HepG2 (cell line): ENCODE measurements at regions not wholly inside any gene's neighbourhood (a gene's known extent, or its start where the extent isn't known, plus 50 kb on each side); places are given as distances from the start of the nearest gene placed in this dataset.
A peak's percentile ranks its signal among the peaks of the same experiment; 100 is the strongest.

Source experiments
- ATAC-seq: fragments of 200-7000 bp; cut with Tn5 transposase; 3 replicates; pipeline ENCODE4 v1.9.1; 2020; ENCODE audit warnings: mild to moderate bottlenecking, moderate library complexity
- BruUV-seq: library from RNA; stranded (reverse); fragments of 400-500 nt; replicated peaks from 2 replicates; lab custom pipeline; 2021; lab: Mats Ljungman, UMichigan
- CTCF ChIA-PET: fragments of 300-600 bp; formaldehyde crosslinking; extraction: SDS; loops from one replicate; lab custom pipeline; 2021; ENCODE audit warnings: low total read pairs, inconsistent platforms, low intra/inter-chr PET ratio; lab: Yijun Ruan, JAX
- POLR2A ChIA-PET: fragments of 350-600 bp; sonication (Branson Sonifier 250); formaldehyde crosslinking; loops from one replicate; lab custom pipeline; 2020; ENCODE audit warnings: antibody characterized with exemption, inconsistent platforms; lab: Yijun Ruan, JAX
- DNase-seq: peaks from one replicate; pipeline ENCODE4 v3.0.0-alpha.2; 2015; ENCODE audit warnings: low spot score
- FAIRE-seq: peaks from 3 replicates; lab custom pipeline; 2011; peaks lifted over from hg19 to GRCh38; lab: Jason Lieb, UNC
- H2AFZ ChIP-seq: one replicate; pipeline ENCODE4 v1.6.1; 2011; ENCODE audit warnings: low read length, inconsistent platforms
- H3K27ac ChIP-seq: fragments of 300-600 bp; 3 replicates; pipeline ENCODE4 v1.8.0; 2011; ENCODE audit warnings: mixed run types, mild to moderate bottlenecking, mixed read lengths, low read length, inconsistent platforms; ENCODE audit not compliant: insufficient read depth; ENCODE audit errors: extremely low read length
- H3K27me3 ChIP-seq, 2 experiments: fragments of 200-600 bp in 1 of 2; 2 replicates in 1 of 2; 3 replicates in 1 of 2; pipeline versions ENCODE4 v1.6.0 to v1.8.0; 2011; ENCODE audit warnings: low read length in 2 of 2, mild to moderate bottlenecking in 2 of 2, moderate library complexity in 2 of 2, inconsistent platforms in 1 of 2; ENCODE audit not compliant: insufficient read depth in 2 of 2, control insufficient read depth in 1 of 2
- H3K36me3 ChIP-seq, 2 experiments: fragments of 200-600 bp in 1 of 2; replicated peaks in 1 of 2; 2 replicates in 1 of 2; 3 replicates in 1 of 2; pipeline versions ENCODE4 v1.5.1 to v1.8.0; 2011; ENCODE audit warnings: low read length in 2 of 2, inconsistent platforms in 1 of 2; ENCODE audit not compliant: insufficient read depth in 2 of 2, control insufficient read depth in 1 of 2
- H3K4me1 ChIP-seq: 2 replicates; pipeline ENCODE4 v1.5.1; 2012; ENCODE audit warnings: low read length, inconsistent platforms; ENCODE audit not compliant: insufficient read depth
- H3K4me2 ChIP-seq: 2 replicates; pipeline ENCODE4 v1.6.0; 2011; ENCODE audit warnings: low read depth, low read length, inconsistent platforms
- H3K4me3 ChIP-seq, 3 experiments: fragments of 200-600 bp in 1 of 3; sonication (generic), shearing (Covaris generic) in 1 of 3; replicated peaks in 1 of 3; 2 replicates each; pipeline ENCODE4 v1.5.1; 2011 to 2016; ENCODE audit warnings: low read length in 3 of 3, inconsistent platforms in 2 of 3, low read depth in 2 of 3, mild to moderate bottlenecking in 2 of 3, control low read depth in 1 of 3, mixed read lengths in 1 of 3; ENCODE audit not compliant: insufficient read depth in 1 of 3
- H3K79me2 ChIP-seq: one replicate; pipeline ENCODE4 v1.6.1; 2011; ENCODE audit warnings: low read length, inconsistent platforms; ENCODE audit not compliant: insufficient read depth
- H3K9ac ChIP-seq: 2 replicates; pipeline ENCODE4 v1.6.0; 2011; ENCODE audit warnings: mild to moderate bottlenecking, low read depth, low read length, inconsistent platforms; ENCODE audit not compliant: insufficient read depth
- H3K9me3 ChIP-seq: 2 replicates; pipeline ENCODE4 v1.5.1; 2012; ENCODE audit warnings: mild to moderate bottlenecking, low read length
- H4K20me1 ChIP-seq: 2 replicates; pipeline ENCODE4 v1.6.0; 2011; ENCODE audit warnings: inconsistent platforms, mild to moderate bottlenecking, low read length, moderate library complexity; ENCODE audit not compliant: insufficient read depth
- FOSL2 ChIP-seq: sonication (generic); formaldehyde crosslinking; IDR thresholded peaks from 2 replicates; pipeline ENCODE4 v1.4.0; 2020; ENCODE audit warnings: missing genetic modification reagents
- KDM5A ChIP-seq: fragments of 200-600 bp; sonication (generic); IDR thresholded peaks from 2 replicates; pipeline ENCODE4 v1.7.0; 2018; ENCODE audit warnings: antibody characterized with exemption, mild to moderate bottlenecking, low read length, borderline replicate concordance
- RAD21 ChIP-seq: fragments of 450-650 bp; formaldehyde crosslinking; IDR thresholded peaks from 2 replicates; pipeline ENCODE4 v1.5.0; 2020; ENCODE audit warnings: mild to moderate bottlenecking
- WGBS: methylation state at CpG from one replicate; pipeline ENCODE4 v1.1.6; 2017; ENCODE audit warnings: low lambda C conversion rate; 5-methylcytosine and 5-hydroxymethylcytosine counted together
- in situ Hi-C: cut with HindIII; loops from 2 replicates; pipeline ENCODE4 v1.10.0; 2017; ENCODE audit warnings: low pct_unique_long_range_greater_than_20kb; ENCODE audit not compliant: extremely low pct_ligation_motif_present
- intact Hi-C: fragments of 100-400 bp; cut with micrococcal nuclease; formaldehyde crosslinking; loops from one replicate; pipeline ENCODE4 v1.10.0; 2022; ENCODE audit not compliant: unreplicated experiment
- TF ChIP-seq, protein P1 (sequence below): sonication (generic); formaldehyde crosslinking; IDR thresholded peaks from 2 replicates; pipeline ENCODE4 v1.4.0; 2020; ENCODE audit warnings: missing genetic modification reagents, borderline replicate concordance

DNA sequence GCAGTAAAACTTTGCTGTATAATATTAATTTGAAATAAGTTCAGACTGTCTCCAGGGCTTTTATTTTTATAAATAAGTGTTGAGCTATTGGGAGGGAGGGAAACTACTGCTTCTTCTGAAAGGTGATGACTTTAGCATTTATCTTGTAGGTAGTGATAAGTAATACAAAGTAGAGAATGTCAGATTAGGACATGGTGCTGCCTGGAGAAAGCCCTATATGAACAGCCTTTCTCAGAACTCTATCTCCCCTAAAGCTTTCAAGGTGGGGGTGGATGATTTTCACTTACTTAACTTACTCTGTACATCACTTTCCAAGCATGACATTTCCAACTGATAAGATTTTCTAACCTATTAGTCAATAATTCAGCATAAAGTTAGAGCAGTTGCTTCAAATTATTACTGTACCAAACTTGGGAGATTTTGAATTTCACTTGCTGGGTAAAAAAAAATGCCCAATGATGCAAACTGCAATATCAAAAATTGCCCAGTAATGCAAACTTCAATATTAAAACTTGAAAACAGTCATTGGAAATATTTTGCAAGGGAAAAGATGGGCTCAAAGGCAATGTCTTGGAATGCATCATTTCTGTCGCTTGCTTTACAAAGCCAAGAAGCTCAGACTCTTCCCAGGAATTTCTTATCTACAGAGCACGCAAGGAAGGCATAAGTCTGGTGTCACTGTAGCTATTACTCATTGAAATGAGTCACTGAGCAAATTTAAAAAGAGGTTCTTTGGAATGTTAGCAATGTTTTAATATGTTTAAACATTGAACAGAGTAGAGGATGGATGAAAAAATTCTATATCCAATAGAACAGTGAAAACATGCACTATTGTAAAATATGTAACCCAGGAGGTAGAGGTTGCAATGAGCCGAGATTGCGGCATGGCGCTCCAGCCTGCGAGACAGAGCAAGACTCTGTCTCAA lies 569.5 kb downstream of the PSAT1 start:
- CTCF ChIA-PET, result no interaction called here
- DNase-seq (peak; percentile 2), ATAC-seq (no peak), FAIRE-seq (no peak)
- H2AFZ ChIP-seq, result no peak overlapping the region
- TF ChIP-seq, protein P1, sequence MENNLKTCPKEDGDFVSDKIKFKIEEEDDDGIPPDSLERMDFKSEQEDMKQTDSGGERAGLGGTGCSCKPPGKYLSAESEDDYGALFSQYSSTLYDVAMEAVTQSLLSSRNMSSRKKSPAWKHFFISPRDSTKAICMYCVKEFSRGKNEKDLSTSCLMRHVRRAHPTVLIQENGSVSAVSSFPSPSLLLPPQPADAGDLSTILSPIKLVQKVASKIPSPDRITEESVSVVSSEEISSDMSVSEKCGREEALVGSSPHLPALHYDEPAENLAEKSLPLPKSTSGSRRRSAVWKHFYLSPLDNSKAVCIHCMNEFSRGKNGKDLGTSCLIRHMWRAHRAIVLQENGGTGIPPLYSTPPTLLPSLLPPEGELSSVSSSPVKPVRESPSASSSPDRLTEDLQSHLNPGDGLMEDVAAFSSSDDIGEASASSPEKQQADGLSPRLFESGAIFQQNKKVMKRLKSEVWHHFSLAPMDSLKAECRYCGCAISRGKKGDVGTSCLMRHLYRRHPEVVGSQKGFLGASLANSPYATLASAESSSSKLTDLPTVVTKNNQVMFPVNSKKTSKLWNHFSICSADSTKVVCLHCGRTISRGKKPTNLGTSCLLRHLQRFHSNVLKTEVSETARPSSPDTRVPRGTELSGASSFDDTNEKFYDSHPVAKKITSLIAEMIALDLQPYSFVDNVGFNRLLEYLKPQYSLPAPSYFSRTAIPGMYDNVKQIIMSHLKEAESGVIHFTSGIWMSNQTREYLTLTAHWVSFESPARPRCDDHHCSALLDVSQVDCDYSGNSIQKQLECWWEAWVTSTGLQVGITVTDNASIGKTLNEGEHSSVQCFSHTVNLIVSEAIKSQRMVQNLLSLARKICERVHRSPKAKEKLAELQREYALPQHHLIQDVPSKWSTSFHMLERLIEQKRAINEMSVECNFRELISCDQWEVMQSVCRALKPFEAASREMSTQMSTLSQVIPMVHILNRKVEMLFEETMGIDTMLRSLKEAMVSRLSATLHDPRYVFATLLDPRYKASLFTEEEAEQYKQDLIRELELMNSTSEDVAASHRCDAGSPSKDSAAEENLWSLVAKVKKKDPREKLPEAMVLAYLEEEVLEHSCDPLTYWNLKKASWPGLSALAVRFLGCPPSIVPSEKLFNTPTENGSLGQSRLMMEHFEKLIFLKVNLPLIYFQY (CRISPR knock-in tag), result no peak
- TF ChIP-seq RAD21 (CRISPR knock-in tag), result no peak
- TF ChIP-seq KDM5A, result no peak
- TF ChIP-seq FOSL2 (CRISPR knock-in tag), result 0 out of 2 replicates have a peak, but pooled peaks have one; percentile 11
- TF ChIP-seq, all 625 proteins: peak for 1
- in situ Hi-C loops, result no loop called here
- 6% methylated on average over 6 of the region's 6 CpGs for WGBS
- no peaks in the 10 kb centered on the region for H3K9me3 ChIP-seq
- H4K20me1 ChIP-seq, result no peaks in the 10 kb centered on the region
- no TSS peak for BruUV-seq
- no peaks in the 10 kb centered on the region for H3K4me1 ChIP-seq
- intact Hi-C loops, result no loop called here
- H3K36me3 ChIP-seq, result no peaks in the 10 kb centered on the region
- POLR2A ChIA-PET, result no interaction called here
- no peaks in the 10 kb centered on the region for H3K27me3 ChIP-seq
- no peak overlapping the region for H3K4me2 ChIP-seq
- no peak overlapping the region for H3K4me3 ChIP-seq
- no peak overlapping the region for H3K9ac ChIP-seq
- no peak overlapping the region for H3K27ac ChIP-seq
- no peaks in the 10 kb centered on the region for H3K79me2 ChIP-seq
